ENCODE measurements at regions not wholly inside any gene's neighbourhood (a gene's known extent, or its start where the extent isn't known, plus 50 kb on each side); places are given as distances from the start of the nearest gene placed in this dataset.
A peak's percentile ranks its signal among the peaks of the same experiment; 100 is the strongest.
"Not testable (repeated sequence)": the region's sequence is repeated elsewhere in the genome, so short reads cannot be mapped to it uniquely, and the experiment has no call there.

DNA sequence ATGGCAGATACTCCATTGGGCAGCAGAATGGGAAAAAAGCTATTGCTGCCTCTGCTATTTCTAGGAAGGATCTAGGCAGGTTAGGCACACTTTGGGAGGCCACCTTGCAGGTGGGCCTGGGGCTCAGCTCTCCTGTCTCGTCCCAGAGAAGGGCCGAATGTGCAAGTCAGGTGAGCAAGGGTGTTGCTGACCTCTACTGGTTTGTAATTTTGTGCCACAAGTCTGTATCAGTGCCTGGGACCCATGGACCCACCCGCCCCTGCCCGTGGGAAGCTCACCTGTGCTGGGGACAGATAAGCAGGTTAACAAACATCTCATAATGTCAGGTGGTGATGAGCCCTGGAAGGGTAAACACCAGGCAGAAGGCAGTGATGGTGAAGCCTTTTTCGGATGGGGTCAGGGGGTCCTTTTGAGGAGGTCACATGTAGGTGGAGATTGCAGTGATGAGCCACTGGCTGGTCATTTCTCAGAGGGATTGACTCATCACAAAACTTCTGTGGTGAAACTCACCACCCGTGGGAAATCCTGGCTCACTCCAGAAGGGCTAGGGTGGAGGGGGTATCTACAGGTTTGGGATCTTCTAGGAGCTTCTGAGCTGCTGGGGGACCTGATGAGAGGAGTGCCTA is 161.3 kb downstream of the KLF13 start:
- no peak for DNase-seq (ENCODE audit: low read depth)

DNA sequence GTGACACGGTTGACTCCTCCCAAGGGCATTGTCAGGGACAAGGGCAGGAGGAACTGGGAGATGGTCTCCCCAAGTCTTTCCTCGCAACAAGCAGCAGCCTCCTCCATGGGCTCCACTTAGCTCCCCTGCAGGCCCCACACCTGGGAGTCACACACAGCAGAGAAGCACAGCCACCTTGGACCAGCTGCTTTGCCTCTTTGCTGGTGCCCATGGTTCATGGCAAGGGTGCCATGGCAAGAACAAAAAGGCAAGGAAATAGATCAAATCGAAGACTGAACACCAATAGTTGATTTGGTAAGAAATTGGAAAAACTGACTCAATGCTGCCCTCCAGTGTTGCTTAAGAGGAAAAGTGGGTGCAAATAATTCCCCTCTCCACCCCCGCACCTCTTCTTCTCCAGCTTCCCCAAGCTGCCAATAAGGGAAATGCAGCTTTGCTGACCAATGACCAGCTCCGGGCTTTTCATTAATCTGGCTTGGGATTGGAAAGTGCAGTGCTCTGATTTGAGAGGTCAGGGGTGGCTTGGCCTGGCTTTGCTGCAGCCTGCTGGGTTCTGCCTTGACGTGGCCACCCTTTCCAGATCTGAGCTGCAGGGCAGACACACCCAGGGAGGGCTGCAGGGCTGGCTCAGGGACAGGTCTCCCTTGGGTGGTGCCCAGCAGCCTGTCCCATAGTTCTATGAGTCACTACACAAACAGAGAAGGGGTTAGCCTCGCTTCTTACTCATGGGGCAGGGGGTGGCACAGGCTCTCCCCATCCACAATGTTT is 162.0 kb downstream of the KLF13 start:
- DNase-seq (ENCODE audit: low read depth) = peak; percentile 66

- no peak for DNase-seq (ENCODE audit: low read depth)
These were observed 162.6 kb downstream of the KLF13 start for GRCh38 chr15:31489281-31489680.

GRCh38 chr15:31489801-31490646 is 163.4 kb downstream of the KLF13 start:
- no peak for DNase-seq (ENCODE audit: low read depth)

GRCh38 chr15:31494786-31495185 is 168.2 kb downstream of the KLF13 start:
- DNase-seq (ENCODE audit: low read depth) = no peak

DNA sequence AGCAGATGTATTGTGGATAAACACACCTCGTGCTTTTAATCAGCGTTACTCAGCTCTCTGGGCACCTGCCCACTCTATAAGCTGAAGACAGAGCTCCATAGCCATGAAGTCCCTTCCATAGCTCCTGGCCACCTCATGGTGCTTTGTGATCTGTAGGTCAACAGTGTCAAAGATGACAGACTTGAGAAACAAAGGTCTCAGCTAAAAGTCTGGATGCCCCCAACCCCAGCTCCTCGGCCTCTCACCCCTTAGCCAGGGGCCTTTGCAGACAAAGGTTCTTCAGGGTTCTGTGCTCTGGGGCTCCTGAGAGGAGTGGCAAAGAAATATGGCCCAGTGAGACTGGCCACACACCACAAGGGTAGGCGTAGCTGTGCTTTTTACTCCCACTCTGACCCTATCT is 168.6 kb downstream of the KLF13 start:
- DNase-seq (ENCODE audit: low read depth) = no peak

GRCh38 chr15:31497838-31498237 is 171.2 kb downstream of the KLF13 start:
- DNase-seq (ENCODE audit: low read depth) = no peak

DNA sequence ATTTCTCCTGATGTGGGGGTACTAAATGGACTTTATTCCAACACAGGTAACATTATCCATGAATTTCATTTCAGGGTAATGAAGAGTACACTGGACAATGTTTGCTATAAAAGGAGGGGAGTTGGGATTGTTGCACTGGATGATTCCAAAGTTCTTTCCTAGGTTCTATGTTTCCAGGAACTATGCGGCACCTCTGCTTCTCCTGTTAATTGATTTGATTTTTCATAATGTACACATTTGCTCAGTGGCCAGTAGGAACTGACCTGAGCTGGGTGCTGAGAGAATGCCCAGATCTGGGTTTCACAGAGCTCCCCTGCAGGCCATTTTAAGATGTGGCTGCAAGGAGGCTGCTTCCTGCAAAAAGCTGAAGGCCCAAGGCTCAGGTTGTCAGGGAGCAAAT is 171.7 kb downstream of the KLF13 start:
- DNase-seq (ENCODE audit: low read depth) = no peak

GRCh38 chr15:31498756-31499155 is 172.1 kb downstream of the KLF13 start:
- DNase-seq (ENCODE audit: low read depth) = no peak

DNA sequence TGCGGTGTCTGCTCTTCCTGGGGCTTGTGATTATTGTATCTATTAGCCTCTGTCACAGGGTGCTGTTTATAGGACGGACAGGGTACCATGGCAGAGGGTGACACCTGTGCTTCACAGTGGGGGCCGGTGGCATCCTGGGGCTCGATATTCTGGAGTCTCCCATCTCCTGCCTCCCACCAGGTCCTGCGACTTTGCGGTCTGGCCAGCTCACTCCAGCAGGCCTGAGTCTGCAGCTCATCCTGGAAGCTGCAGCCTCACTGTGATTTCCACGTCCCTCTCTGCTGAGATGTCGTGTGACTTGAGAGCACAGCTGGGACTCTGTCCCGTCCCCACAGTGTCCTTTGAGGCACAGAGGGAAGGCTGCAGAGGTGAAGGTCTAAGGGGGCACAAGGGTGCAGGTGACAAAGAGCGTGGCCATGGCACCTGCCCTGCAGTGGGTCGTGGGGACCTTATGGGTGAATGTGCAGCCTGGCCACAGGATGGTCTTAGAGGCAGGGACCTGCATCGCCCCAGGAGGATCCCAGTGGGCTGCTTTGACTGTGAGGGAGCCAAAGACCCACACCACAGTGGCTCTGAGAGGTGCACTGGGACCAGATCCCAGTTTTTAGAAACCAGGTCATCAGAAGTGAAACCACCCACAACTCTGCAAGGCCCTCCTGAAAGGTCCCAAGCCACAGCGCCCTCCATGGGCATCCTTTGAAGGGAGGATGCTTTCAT is 172.8 kb downstream of the KLF13 start:
- DNase-seq (ENCODE audit: low read depth) = no peak

GRCh38 chr15:31499953-31500765 is 173.5 kb downstream of the KLF13 start:
- no peak for DNase-seq (ENCODE audit: low read depth)

GRCh38 chr15:31500766-31501449 is 174.3 kb downstream of the KLF13 start:
- DNase-seq (ENCODE audit: low read depth) = no peak

GRCh38 chr15:31501536-31502157 is 175.0 kb downstream of the KLF13 start:
- no peak for DNase-seq (ENCODE audit: low read depth)

DNA sequence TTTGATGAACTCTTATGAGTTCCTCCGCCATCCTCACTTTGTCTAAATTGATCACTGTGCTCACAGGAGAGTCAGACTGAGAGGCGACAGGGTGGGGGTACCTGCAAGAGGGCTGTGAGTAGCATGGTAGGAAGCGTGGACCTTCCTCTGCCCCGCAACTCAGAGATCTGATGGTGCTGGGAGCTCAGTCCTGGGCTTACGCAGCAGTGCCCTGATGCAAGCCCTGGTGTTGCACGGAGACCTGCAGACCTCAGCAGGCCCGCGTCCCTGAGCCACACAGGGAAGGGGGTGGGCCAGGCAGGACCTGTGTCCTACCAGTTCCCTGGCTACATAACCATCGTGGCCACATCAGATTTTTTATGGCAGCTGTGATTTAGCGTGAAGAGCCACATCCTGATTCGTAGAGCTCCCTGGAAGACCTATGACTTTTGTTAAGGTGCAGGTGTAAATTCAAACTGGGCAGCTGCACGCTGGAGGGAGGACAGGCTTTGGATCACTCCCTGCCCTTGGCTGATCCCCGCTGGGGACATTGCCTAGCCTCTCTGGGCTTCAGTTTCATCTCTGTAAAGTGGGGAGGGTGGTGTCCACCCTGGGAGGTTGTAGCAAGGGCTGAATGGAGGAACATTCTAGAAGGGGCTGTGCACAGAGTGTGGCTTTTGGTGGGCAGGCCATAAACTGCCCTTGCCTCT is 176.1 kb downstream of the KLF13 start:
- DNase-seq (ENCODE audit: low read depth) = no peak

DNA sequence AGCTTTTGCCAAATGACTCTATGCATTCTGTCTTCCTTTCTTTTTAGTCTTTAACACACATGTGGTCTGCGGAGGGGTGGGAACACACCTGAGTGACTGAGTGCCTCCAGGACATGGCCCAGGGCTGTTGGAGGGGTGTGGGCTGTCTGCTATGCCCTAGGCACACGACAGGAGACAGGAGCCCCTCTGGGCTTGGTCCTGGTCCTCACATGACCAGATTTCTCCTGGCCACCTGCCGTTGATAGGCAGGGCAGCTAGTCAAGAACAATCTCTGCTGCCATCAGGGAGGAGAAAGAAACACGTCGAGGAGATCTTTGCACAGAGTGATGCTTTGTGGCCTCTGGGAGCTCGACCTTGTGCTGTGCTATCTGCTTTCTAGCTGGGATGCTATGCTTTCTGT is 176.6 kb downstream of the KLF13 start:
- no peak for DNase-seq (ENCODE audit: low read depth)

GRCh38 chr15:31503758-31504461 is 177.3 kb downstream of the KLF13 start:
- no peak for DNase-seq (ENCODE audit: low read depth)

DNA sequence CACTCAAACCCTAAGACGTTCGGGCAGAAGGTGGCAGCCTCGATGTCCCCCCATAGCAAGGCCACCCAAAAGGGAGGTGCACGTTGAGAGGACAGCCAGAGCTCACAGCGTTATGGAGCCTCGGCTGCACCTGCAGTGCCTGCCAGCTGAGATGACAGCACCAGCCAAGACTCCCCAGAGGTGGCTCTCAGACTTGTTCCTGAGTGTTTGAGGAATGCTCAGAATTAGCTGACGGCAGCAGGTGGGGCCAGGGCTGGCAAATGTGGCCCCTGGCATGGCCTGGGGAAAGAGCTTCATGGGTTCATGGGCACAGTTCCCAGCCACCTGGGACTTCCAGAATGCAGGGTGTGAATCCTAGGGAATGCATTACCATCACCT is 177.8 kb downstream of the KLF13 start:
- DNase-seq (ENCODE audit: low read depth) = no peak

- not testable (repeated sequence) for DNase-seq (ENCODE audit: low read depth)
These were observed 180.9 kb downstream of the KLF13 start for GRCh38 chr15:31507573-31507972.

GRCh38 chr15:31508656-31509055 is 182.0 kb downstream of the KLF13 start:
- no peak for DNase-seq (ENCODE audit: low read depth)

Measured in non-pigmented ciliary epithelial cell (primary cell).